RWPE1 (cell line): ENCODE measurements at regions not wholly inside any gene's neighbourhood (a gene's known extent, or its start where the extent isn't known, plus 50 kb on each side); places are given as distances from the start of the nearest gene placed in this dataset.

Source experiments
- CTCF ChIA-PET: fragments of 350-600 bp; sonication (Branson Sonifier 250); formaldehyde crosslinking; extraction: SDS; loops from one replicate; lab custom pipeline; 2021; lab: Yijun Ruan, JAX
- POLR2A ChIA-PET: fragments of 400-600 bp; formaldehyde crosslinking; extraction: SDS; loops from one replicate; lab custom pipeline; 2020; ENCODE audit warnings: antibody characterized with exemption; ENCODE audit not compliant: low non-redundant PET; lab: Yijun Ruan, JAX
- DNase-seq: peaks from one replicate; pipeline ENCODE4 v3.0.0; 2012; ENCODE audit warnings: low spot score
- H3K27ac ChIP-seq: fragments of 450-650 bp; 2 replicates; pipeline ENCODE4 v1.5.1; 2017
- CTCF ChIP-seq: fragments of 450-650 bp; conservative IDR thresholded peaks from 2 replicates; pipeline ENCODE4 v1.5.1; 2017; ENCODE audit warnings: low read depth, mild to moderate bottlenecking

- DNase-seq: no peak
- ChIA-PET POLR2A (no interaction called here), CTCF (no interaction called here)
- H3K27ac ChIP-seq: no peak overlapping the region
- no peak for TF ChIP-seq CTCF
These were observed 166.5 kb downstream of the TFEC start for GRCh38 chr7:115864082-115864481.

DNA sequence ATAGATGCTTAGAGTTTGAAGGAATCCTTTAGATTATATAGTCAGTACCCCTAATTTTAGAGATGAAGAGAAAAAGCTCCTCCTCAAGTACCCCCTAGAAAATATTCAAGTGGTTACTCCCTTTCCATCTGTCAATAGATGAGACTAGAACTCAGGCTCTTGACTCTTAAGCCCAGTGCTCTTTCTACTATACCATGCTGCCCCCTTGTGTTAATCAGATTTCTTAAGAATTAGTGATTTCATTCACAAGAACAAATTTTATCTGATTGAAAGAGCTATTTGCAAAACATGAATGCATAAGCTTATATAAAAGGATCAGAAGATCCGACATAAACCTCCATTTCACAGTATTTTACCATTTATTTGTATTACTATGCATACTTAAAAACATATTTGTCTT is 179.3 kb downstream of the TFEC start:
- ChIA-PET POLR2A (no interaction called here), CTCF (interaction anchor here (0.5 to 2.2 kb wide), 5 partner anchors 991 to 1822 kb away, joined by 3 to 5 read pairs (median 3); no protein-coding TSS in a partner anchor)
- no peak; the same call in none of the 2 replicates for TF ChIP-seq CTCF
- no peak overlapping the region for H3K27ac ChIP-seq
- no peak for DNase-seq

DNA sequence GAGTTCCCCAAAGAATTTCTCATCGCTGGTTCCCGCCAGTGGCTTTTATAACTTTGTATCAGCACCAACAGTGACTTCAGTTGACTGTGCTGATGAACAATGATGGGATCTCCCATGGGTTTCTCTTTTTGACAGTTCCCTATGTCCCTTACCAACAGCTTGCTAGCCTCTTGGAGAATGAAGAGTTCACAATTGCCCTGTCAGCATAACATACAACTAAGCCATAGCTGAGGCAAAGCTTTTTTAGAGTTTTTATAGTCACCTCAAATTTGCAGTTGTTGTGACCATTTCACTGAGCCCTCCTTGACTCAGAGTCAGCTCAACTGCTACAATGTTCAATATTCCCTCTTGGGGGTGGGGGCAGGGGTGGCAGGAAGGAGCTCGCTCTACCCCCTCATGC is 179.8 kb downstream of the TFEC start:
- ChIA-PET POLR2A (no interaction called here), CTCF (interaction anchor here (2.2 kb wide), 1 partner anchor 1769 kb away, joined by 5 read pairs; no protein-coding TSS in a partner anchor)

GRCh38 chr7:115844857-115845256 is 185.7 kb downstream of the TFEC start:
- POLR2A ChIA-PET: no interaction called here
- no peak overlapping the region for H3K27ac ChIP-seq
- CTCF ChIA-PET: interaction anchor here (0.6 kb wide), 1 partner anchor 1579 kb away, joined by 4 read pairs; no protein-coding TSS in a partner anchor
- TF ChIP-seq CTCF: no peak
- DNase-seq: no peak

More for the DNA sequence above, 179.8 kb downstream of the TFEC start:
- no peak for TF ChIP-seq CTCF
- DNase-seq: no peak
- no peak overlapping the region for H3K27ac ChIP-seq

- ChIA-PET CTCF (no interaction called here), POLR2A (no interaction called here)
- no peak for TF ChIP-seq CTCF
- H3K27ac ChIP-seq: no peak overlapping the region
- no peak for DNase-seq
These were observed 189.9 kb downstream of the TFEC start for GRCh38 chr7:115840702-115841101.

- ChIA-PET CTCF (no interaction called here), POLR2A (no interaction called here)
- DNase-seq: no peak
- no peak for TF ChIP-seq CTCF
- no peak overlapping the region for H3K27ac ChIP-seq
These were observed 191.7 kb downstream of the TFEC start for GRCh38 chr7:115838829-115839228.
